ENCODE measurements at regions not wholly inside any gene's neighbourhood (a gene's known extent, or its start where the extent isn't known, plus 50 kb on each side); places are given as distances from the start of the nearest gene placed in this dataset.
"Not testable (repeated sequence)": the region's sequence is repeated elsewhere in the genome, so short reads cannot be mapped to it uniquely, and the experiment has no call there.

GRCh38 chr2:87353408-87353807 lies 331.8 kb upstream of the PLGLB1 start:
- H3K9me3 Mint-ChIP-seq; H3K4me3 Mint-ChIP-seq; POLR2A ChIA-PET; H3K4me1 ChIP-seq (ENCODE audit: insufficient read depth, low read length); DNase-seq; H3K9me3 ChIP-seq (ENCODE audit: low read length); H3K36me3 ChIP-seq (ENCODE audit: insufficient read depth, low read length); H3K4me3 ChIP-seq (ENCODE audit: low read length); H3K27ac ChIP-seq (ENCODE audit: low read depth, low read length); H3K27ac Mint-ChIP-seq; H3K4me1 Mint-ChIP-seq; H3K36me3 Mint-ChIP-seq; H3K27me3 Mint-ChIP-seq; CTCF ChIA-PET; H3K27me3 ChIP-seq (ENCODE audit: insufficient read depth, low read length, poor library complexity, severe bottlenecking): not testable (repeated sequence)

GRCh38 chr2:87354102-87354501 lies 332.5 kb upstream of the PLGLB1 start:
- H3K36me3 Mint-ChIP-seq; H3K36me3 ChIP-seq (ENCODE audit: insufficient read depth, low read length); H3K4me1 Mint-ChIP-seq; DNase-seq; H3K9me3 ChIP-seq (ENCODE audit: low read length); H3K27me3 ChIP-seq (ENCODE audit: insufficient read depth, low read length, poor library complexity, severe bottlenecking); H3K27me3 Mint-ChIP-seq; H3K4me3 ChIP-seq (ENCODE audit: low read length); H3K9me3 Mint-ChIP-seq; H3K27ac Mint-ChIP-seq; H3K4me3 Mint-ChIP-seq; POLR2A ChIA-PET; H3K27ac ChIP-seq (ENCODE audit: low read depth, low read length); H3K4me1 ChIP-seq (ENCODE audit: insufficient read depth, low read length); CTCF ChIA-PET: not testable (repeated sequence)

- POLR2A ChIA-PET, result not testable (repeated sequence)
Measured at GRCh38 chr2:87360250-87360649, 338.6 kb upstream of the PLGLB1 start.

GRCh38 chr2:87360927-87361326 lies 339.3 kb upstream of the PLGLB1 start:
- H3K27me3 ChIP-seq (ENCODE audit: insufficient read depth, low read length, poor library complexity, severe bottlenecking); DNase-seq; H3K9me3 ChIP-seq (ENCODE audit: low read length); H3K27ac Mint-ChIP-seq; CTCF ChIA-PET; H3K36me3 ChIP-seq (ENCODE audit: insufficient read depth, low read length); H3K36me3 Mint-ChIP-seq; H3K4me1 ChIP-seq (ENCODE audit: insufficient read depth, low read length); H3K4me1 Mint-ChIP-seq; H3K27me3 Mint-ChIP-seq; H3K4me3 Mint-ChIP-seq; H3K9me3 Mint-ChIP-seq; H3K27ac ChIP-seq (ENCODE audit: low read depth, low read length); POLR2A ChIA-PET; H3K4me3 ChIP-seq (ENCODE audit: low read length): not testable (repeated sequence)

More at GRCh38 chr2:87360250-87360649, 338.6 kb upstream of the PLGLB1 start:
- H3K27me3 Mint-ChIP-seq; H3K36me3 Mint-ChIP-seq; DNase-seq; CTCF ChIA-PET; H3K4me3 Mint-ChIP-seq; H3K27ac Mint-ChIP-seq; H3K9me3 Mint-ChIP-seq; H3K4me1 ChIP-seq (ENCODE audit: insufficient read depth, low read length); H3K36me3 ChIP-seq (ENCODE audit: insufficient read depth, low read length); H3K4me3 ChIP-seq (ENCODE audit: low read length); H3K27ac ChIP-seq (ENCODE audit: low read depth, low read length); H3K27me3 ChIP-seq (ENCODE audit: insufficient read depth, low read length, poor library complexity, severe bottlenecking); H3K4me1 Mint-ChIP-seq; H3K9me3 ChIP-seq (ENCODE audit: low read length): not testable (repeated sequence)

GRCh38 chr2:87361805-87362204 lies 340.2 kb upstream of the PLGLB1 start:
- H3K27me3 Mint-ChIP-seq; H3K27ac ChIP-seq (ENCODE audit: low read depth, low read length); H3K27me3 ChIP-seq (ENCODE audit: insufficient read depth, low read length, poor library complexity, severe bottlenecking); H3K27ac Mint-ChIP-seq; H3K9me3 Mint-ChIP-seq; DNase-seq; H3K36me3 Mint-ChIP-seq; H3K4me3 ChIP-seq (ENCODE audit: low read length); H3K36me3 ChIP-seq (ENCODE audit: insufficient read depth, low read length); H3K4me3 Mint-ChIP-seq; POLR2A ChIA-PET; H3K9me3 ChIP-seq (ENCODE audit: low read length); H3K4me1 Mint-ChIP-seq; H3K4me1 ChIP-seq (ENCODE audit: insufficient read depth, low read length); CTCF ChIA-PET: not testable (repeated sequence)

GRCh38 chr2:87364379-87364778 lies 342.7 kb upstream of the PLGLB1 start:
- H3K9me3 Mint-ChIP-seq; POLR2A ChIA-PET; CTCF ChIA-PET; H3K27ac Mint-ChIP-seq; H3K36me3 Mint-ChIP-seq; H3K4me1 Mint-ChIP-seq; H3K36me3 ChIP-seq (ENCODE audit: insufficient read depth, low read length); H3K4me3 ChIP-seq (ENCODE audit: low read length); H3K9me3 ChIP-seq (ENCODE audit: low read length); DNase-seq; H3K4me3 Mint-ChIP-seq; H3K4me1 ChIP-seq (ENCODE audit: insufficient read depth, low read length); H3K27ac ChIP-seq (ENCODE audit: low read depth, low read length); H3K27me3 ChIP-seq (ENCODE audit: insufficient read depth, low read length, poor library complexity, severe bottlenecking); H3K27me3 Mint-ChIP-seq: not testable (repeated sequence)

- H3K27ac Mint-ChIP-seq; DNase-seq; H3K27ac ChIP-seq (ENCODE audit: low read depth, low read length); H3K27me3 ChIP-seq (ENCODE audit: insufficient read depth, low read length, poor library complexity, severe bottlenecking); H3K36me3 Mint-ChIP-seq; H3K4me1 ChIP-seq (ENCODE audit: insufficient read depth, low read length); H3K36me3 ChIP-seq (ENCODE audit: insufficient read depth, low read length); H3K4me1 Mint-ChIP-seq; H3K27me3 Mint-ChIP-seq; H3K4me3 ChIP-seq (ENCODE audit: low read length); CTCF ChIA-PET; H3K9me3 Mint-ChIP-seq; POLR2A ChIA-PET; H3K9me3 ChIP-seq (ENCODE audit: low read length); H3K4me3 Mint-ChIP-seq: not testable (repeated sequence)
Measured at GRCh38 chr2:87365038-87365437, 343.4 kb upstream of the PLGLB1 start.

GRCh38 chr2:87386063-87386560 lies 361.8 kb upstream of the PLGLB2 start:
- H3K4me3 ChIP-seq (ENCODE audit: low read length); DNase-seq; H3K27me3 ChIP-seq (ENCODE audit: insufficient read depth, low read length, poor library complexity, severe bottlenecking); H3K36me3 Mint-ChIP-seq; H3K36me3 ChIP-seq (ENCODE audit: insufficient read depth, low read length); H3K27me3 Mint-ChIP-seq; H3K4me1 Mint-ChIP-seq; H3K27ac Mint-ChIP-seq; CTCF ChIA-PET; POLR2A ChIA-PET; H3K9me3 ChIP-seq (ENCODE audit: low read length); H3K4me3 Mint-ChIP-seq; H3K4me1 ChIP-seq (ENCODE audit: insufficient read depth, low read length); H3K27ac ChIP-seq (ENCODE audit: low read depth, low read length); H3K9me3 Mint-ChIP-seq: not testable (repeated sequence)

GRCh38 chr2:87395784-87396183 lies 352.1 kb upstream of the PLGLB2 start:
- H3K36me3 Mint-ChIP-seq; H3K4me1 Mint-ChIP-seq; H3K4me1 ChIP-seq (ENCODE audit: insufficient read depth, low read length); H3K27ac ChIP-seq (ENCODE audit: low read depth, low read length); H3K4me3 ChIP-seq (ENCODE audit: low read length); H3K36me3 ChIP-seq (ENCODE audit: insufficient read depth, low read length); POLR2A ChIA-PET; H3K9me3 Mint-ChIP-seq; H3K27ac Mint-ChIP-seq; H3K27me3 ChIP-seq (ENCODE audit: insufficient read depth, low read length, poor library complexity, severe bottlenecking); H3K27me3 Mint-ChIP-seq; H3K4me3 Mint-ChIP-seq; H3K9me3 ChIP-seq (ENCODE audit: low read length); CTCF ChIA-PET: not testable (repeated sequence)
- peak in 1 of 5 donors; percentile 30 for DNase-seq
